HTR-8/SVneo (cell line): ENCODE measurements at regions not wholly inside any gene's neighbourhood (a gene's known extent, or its start where the extent isn't known, plus 50 kb on each side); places are given as distances from the start of the nearest gene placed in this dataset.

ENCODE experiments used
- DNase-seq: peaks from one replicate; pipeline ENCODE4 v3.0.0; 2011; ENCODE audit warnings: low spot score, mixed read lengths; ENCODE audit not compliant: insufficient read length
- FAIRE-seq: peaks from 2 replicates; lab custom pipeline; 2011; peaks lifted over from hg19 to GRCh38; lab: Jason Lieb, UNC

DNA sequence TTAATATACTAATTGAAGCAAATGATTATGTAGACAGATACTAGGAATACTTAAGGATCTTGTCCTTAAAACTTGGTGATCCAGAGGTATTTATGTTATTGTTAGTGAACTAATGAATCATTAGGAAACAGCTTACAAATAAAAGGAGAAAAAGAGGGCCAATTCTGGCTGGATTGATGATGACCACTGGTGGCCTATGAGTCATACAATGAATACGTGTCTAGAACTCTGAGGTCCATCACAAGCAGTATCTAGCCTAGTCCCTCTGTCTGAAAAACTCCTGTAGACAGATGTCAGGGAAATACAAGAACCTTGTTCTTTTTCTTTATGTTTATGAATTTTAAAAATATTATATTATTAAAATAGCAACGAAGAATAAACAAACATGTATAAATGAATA is 51.7 kb upstream of the RTL1 start:
- FAIRE-seq (no peak), DNase-seq (no peak)

DNA sequence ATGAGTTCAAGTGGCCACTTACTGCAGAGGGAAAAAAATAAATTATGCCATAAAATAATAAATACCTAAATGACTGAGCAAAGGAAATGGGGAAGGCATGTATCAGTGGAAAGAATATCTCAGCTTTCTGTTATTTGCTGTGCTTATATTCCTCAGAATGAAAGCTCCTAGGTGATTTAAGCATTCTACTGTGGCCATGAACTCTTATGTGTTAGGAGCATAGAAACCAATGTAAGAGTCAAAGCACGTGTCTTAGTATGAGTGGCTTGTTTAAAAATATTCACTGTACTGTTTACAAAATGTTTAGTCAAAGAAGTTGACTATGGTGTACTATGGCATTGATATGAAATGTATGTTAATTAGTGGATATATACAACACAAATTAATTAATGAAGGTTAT is 59.0 kb upstream of the RTL1 start:
- FAIRE-seq (no peak), DNase-seq (no peak)

GRCh38 chr14:100965296-100965695 is 61.8 kb upstream of the RTL1 start:
- FAIRE-seq (no peak), DNase-seq (no peak)

GRCh38 chr14:100967178-100967577 is 63.7 kb upstream of the RTL1 start:
- FAIRE-seq: no peak
- DNase-seq: no peak

- FAIRE-seq (no peak), DNase-seq (no peak)
Measured at GRCh38 chr14:100967930-100968329, 64.4 kb upstream of the RTL1 start.

- DNase-seq (no peak), FAIRE-seq (no peak)
Measured at GRCh38 chr14:100972118-100972897, 68.8 kb upstream of the RTL1 start.

GRCh38 chr14:100975671-100976070 is 72.1 kb upstream of the RTL1 start:
- DNase-seq (no peak), FAIRE-seq (no peak)

GRCh38 chr14:100979079-100979478 is 75.6 kb upstream of the RTL1 start:
- no peak for FAIRE-seq

DNA sequence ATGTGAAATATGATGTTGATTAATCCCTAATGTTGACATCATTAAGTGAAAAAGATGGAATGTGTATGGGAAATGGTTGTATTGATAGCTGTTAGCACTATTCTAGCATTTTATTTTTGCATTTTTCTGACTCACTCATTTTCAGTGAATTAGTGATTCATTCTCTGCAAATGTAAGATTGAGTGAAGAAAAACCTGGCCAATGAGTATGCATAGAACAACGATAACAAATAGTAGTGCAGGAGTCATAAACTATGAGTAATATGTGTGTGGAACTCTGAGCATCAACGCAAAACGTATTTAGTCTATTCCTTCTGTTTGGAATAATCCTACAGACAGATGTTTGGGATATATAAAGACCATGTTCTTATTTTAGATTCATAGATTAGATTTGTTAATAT is 76.3 kb upstream of the RTL1 start:
- no peak for DNase-seq
- FAIRE-seq: peak; percentile 40

More at GRCh38 chr14:100979079-100979478, 75.6 kb upstream of the RTL1 start:
- DNase-seq: no peak

- no peak for DNase-seq
- no peak for FAIRE-seq
Measured at GRCh38 chr14:100980823-100981222, 77.3 kb upstream of the RTL1 start.

DNA sequence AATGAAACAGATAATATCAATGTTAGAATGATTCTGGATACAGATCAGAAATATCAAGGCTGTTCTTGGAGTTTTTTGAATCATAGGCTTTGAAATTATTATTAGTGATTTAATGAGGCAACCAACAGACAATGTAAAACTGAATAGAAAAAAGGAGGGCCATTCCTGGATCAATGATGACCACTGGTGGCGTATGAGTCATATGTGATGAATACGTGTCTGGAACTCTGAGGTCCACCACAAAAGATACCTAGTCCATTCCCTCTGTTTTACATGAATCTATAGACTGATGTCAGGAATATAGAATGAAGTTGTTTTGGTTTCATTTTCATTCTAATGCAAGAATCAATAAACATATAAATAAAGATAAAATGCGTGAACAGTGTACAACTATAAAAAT is 78.3 kb upstream of the RTL1 start:
- FAIRE-seq (no peak), DNase-seq (no peak)

DNA sequence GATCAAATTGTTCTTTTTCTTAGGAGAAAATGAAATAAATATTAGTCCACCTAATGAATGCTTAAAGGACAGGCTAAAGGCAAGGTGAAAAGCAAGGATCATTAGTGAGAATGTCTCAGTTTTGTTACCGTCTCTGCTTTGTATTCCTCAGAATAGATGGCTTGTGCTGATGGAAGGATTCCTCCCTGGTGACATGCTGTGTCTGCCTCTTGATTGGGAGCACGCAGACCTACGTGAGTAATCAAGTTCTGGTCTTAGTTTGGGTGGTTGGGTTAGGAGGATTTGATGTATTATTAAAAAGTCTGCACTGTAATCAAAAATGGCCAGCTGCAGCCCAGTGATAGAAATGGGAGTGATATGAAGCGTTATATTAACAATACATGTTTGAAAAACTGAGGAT is 78.8 kb upstream of the RTL1 start:
- FAIRE-seq: no peak
- no peak for DNase-seq

GRCh38 chr14:100982762-100983161 is 79.2 kb upstream of the RTL1 start:
- DNase-seq (no peak), FAIRE-seq (no peak)

DNA sequence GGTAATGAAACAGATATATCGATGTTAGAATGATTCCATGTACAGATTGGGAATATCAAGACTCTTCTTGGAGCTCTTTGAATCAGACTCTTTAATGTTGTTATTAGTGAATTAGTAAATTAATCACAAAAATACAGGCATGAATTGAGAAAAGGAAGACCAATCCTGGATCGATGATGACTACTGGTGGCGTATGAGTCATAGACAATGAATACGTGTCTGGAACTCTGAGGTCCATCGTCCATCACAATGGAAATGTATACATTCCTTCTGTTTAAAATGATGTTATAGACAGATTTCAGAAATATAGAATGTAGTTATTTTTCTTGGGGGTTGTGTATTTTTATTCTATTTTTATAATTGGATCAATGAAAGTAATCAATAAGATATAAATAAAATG is 80.2 kb upstream of the RTL1 start:
- FAIRE-seq: no peak
- no peak for DNase-seq

DNA sequence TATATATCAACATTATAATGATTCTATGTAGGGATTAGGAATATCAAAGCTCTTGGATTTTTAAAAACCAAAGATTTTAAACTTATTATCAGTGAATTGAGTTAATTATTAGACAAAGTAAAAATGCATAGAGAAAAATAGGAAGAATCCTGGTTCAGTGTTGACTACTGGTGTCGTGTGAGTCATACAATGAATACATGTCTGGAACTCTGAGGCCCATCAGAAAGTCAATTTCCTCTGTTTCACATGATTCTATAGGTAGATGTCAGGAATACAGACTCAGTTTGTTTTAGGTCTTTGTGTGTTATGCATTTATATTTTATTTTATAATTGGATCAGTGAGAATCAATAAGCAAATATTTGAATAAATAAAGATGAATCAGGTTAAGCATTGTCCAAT is 84.5 kb upstream of the RTL1 start:
- no peak for FAIRE-seq
- DNase-seq: no peak

DNA sequence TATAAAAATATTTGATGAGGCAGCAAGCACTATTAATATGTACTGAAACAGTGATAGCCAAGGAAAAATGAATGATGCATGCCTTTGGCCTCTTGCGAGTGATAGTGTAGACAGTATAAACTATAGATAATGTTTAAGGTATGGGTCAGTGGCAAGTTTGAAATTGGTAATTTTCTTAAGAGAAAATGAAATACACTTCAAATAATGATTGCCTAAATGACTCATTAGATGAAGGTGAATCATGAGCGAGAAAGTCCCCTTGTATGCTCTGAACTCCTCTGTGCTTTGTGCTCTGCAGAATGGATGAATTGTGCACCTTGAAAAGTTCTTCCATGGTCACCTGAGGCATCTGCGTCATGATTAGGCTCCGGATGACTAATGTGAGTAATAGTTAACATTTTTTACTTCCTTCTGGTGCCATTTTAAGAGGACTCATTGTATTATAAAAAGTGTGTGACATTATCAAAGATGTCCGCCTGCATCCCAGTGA is 84.9 kb upstream of the RTL1 start:
- DNase-seq: no peak
- no peak for FAIRE-seq

DNA sequence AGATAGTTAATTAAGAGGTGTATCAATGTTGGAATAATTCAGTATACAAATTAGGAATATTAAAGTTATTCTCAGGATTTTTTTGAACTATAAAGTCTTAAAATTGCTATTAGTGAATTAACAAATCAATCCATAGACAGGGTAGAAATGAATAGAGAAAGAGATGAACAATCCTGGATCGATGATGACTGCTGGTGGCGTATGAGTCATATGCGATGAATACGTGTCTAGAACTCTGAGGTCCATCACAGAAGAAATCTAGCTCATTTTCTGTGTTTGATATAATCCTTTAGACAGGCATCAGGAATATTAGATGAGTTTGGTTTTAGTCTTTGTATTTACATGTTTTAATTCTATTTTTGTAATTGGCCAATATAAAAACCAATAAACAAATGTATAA is 85.4 kb upstream of the RTL1 start:
- no peak for DNase-seq
- no peak for FAIRE-seq

- no peak for FAIRE-seq
- DNase-seq: no peak
Measured at GRCh38 chr14:100989924-100990323, 86.4 kb upstream of the RTL1 start.

GRCh38 chr14:100994082-100994481 is 90.6 kb upstream of the RTL1 start:
- no peak for FAIRE-seq

DNA sequence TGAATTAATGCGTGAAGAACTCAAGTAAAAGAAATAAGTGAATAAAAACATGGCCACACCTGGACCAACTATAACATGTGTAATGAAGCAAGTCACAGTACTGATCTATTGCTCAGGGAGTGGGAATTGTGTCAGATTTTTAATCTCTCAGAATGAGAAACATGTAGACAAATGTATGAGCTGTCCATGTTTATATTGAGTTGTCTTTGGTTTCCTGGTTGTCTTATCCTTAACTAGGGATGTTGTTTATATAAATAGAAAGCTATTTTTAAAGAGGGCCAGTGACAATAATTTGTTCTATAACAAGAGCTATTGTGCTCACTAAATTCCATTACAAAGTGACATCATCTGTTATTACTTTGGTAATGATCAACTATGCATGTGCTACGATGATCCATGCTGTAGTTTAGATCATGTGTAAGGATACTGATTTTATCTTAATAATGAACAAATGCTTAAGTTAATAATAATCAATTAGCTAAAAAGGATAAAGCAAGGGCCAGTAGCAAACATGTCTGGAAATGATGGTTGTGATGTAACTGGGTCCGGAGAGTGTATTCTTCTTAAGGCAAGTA is 91.3 kb upstream of the RTL1 start:
- DNase-seq (no peak), FAIRE-seq (no peak)

More at GRCh38 chr14:100994082-100994481, 90.6 kb upstream of the RTL1 start:
- DNase-seq: no peak

GRCh38 chr14:101000711-101001250 is 97.3 kb upstream of the RTL1 start:
- FAIRE-seq: no peak

More at GRCh38 chr14:101000711-101001250, 97.3 kb upstream of the RTL1 start:
- DNase-seq: no peak
